Ovary (tissue), 3 donors: ENCODE measurements at regions not wholly inside any gene's neighbourhood (a gene's known extent, or its start where the extent isn't known, plus 50 kb on each side); places are given as distances from the start of the nearest gene placed in this dataset.

Experiments
- EP300 ChIP-seq: sonication (generic); formaldehyde crosslinking; IDR thresholded peaks from one replicate; pipeline ENCODE4 v1.6.1; 2017; ENCODE audit warnings: antibody characterized with exemption
- POLR2A ChIP-seq: fragments of 450-650 bp; IDR thresholded peaks from one replicate; pipeline ENCODE4 v1.6.1; 2017; ENCODE audit warnings: antibody characterized with exemption, mild to moderate bottlenecking, moderate library complexity
- TF ChIP-seq, protein P1 (sequence below), 3 donors: fragments of 450-650 bp in 2 of 3; fragments of 200-600 bp in 1 of 3; IDR thresholded peaks; one replicate each; pipeline versions ENCODE4 v1.5.1 to v1.8.0; 2016 to 2022; ENCODE audit warnings: antibody characterized with exemption in 3 of 3, mild to moderate bottlenecking in 1 of 3
- donor health status: DM: no; HTN: no; CAD: no.

DNA sequence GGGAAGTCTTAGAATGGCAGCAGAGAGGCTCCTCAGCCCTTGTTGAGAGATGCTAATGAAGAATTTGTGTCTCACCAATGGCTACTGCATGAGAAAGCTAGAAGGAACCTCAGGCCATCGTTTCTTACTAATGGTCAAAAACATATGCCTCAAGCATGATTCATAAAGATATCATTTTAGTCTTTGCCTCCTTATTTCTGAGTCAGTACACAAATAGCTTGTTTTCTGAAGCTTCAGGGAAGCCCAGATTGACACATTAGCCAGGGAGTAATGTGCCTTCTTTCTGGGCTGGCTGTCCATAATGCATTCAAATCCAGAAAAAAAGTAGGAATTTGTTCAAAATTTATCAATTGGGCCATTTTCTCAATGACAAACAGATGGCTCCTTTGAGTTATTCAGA is 169.4 kb upstream of the ZBED5 start:
- TF ChIP-seq, protein P1, sequence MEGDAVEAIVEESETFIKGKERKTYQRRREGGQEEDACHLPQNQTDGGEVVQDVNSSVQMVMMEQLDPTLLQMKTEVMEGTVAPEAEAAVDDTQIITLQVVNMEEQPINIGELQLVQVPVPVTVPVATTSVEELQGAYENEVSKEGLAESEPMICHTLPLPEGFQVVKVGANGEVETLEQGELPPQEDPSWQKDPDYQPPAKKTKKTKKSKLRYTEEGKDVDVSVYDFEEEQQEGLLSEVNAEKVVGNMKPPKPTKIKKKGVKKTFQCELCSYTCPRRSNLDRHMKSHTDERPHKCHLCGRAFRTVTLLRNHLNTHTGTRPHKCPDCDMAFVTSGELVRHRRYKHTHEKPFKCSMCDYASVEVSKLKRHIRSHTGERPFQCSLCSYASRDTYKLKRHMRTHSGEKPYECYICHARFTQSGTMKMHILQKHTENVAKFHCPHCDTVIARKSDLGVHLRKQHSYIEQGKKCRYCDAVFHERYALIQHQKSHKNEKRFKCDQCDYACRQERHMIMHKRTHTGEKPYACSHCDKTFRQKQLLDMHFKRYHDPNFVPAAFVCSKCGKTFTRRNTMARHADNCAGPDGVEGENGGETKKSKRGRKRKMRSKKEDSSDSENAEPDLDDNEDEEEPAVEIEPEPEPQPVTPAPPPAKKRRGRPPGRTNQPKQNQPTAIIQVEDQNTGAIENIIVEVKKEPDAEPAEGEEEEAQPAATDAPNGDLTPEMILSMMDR (IDR thresholded peaks at IDR 0.05) = no peak
- TF ChIP-seq POLR2A (no peak), EP300 (no peak)
